ENCODE measurements at regions not wholly inside any gene's neighbourhood (a gene's known extent, or its start where the extent isn't known, plus 50 kb on each side); places are given as distances from the start of the nearest gene placed in this dataset.

DNA sequence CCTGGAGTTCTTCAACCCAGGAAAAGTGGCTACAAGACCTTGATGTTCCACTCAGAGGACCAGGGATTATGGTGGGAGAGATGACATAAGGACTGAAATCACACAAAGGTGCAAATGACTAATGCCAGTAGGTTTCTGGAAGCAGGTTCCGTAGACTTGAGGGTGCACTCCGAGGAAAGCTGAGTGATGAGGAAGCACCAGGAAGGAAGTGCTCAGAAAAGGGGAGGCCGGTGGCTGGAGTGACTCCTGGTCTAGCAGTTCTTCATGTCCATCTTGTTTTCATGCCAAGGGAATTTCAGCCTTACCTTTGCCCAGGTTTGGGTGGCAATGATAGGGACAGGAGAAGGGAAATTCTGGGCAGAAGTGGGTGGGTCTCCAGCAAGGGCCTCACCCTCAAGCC is 74.5 kb downstream of the TMEM17 start:
- Histone ChIP-seq H3K4me1 (ENCODE audit: control insufficient read depth in 1 of 2, insufficient read depth in 2 of 2, low read length in 2 of 2) (no peaks in the 10 kb centered on the region), H3K4me3 (ENCODE audit: low read depth in 1 of 2, low read length in 2 of 2) (no peak overlapping the region), H3K9ac (ENCODE audit: low read depth in 1 of 2, low read length in 2 of 2) (no peak overlapping the region), H3K9me3 (ENCODE audit: control insufficient read depth in 1 of 2, low read length in 2 of 2) (no peaks in the 10 kb centered on the region), H3K36me3 (ENCODE audit: control insufficient read depth in 1 of 2, insufficient read depth in 2 of 2, low read length in 2 of 2) (no peaks in the 10 kb centered on the region), H3K27me3 (ENCODE audit: control insufficient read depth in 1 of 2, insufficient read depth in 2 of 2, low read length in 2 of 2) (no peaks in the 10 kb centered on the region), H3K27ac (ENCODE audit: low read depth, low read length) (no peak overlapping the region)

- H3K27ac ChIP-seq (ENCODE audit: low read depth, low read length) = no peak overlapping the region
- no peaks in the 10 kb centered on the region for H3K4me1 ChIP-seq (ENCODE audit: control insufficient read depth in 1 of 2, insufficient read depth in 2 of 2, low read length in 2 of 2)
- H3K4me3 ChIP-seq (ENCODE audit: low read depth in 1 of 2, low read length in 2 of 2) = no peak overlapping the region
- H3K9me3 ChIP-seq (ENCODE audit: control insufficient read depth in 1 of 2, low read length in 2 of 2) = no peaks in the 10 kb centered on the region
- no peaks in the 10 kb centered on the region for H3K36me3 ChIP-seq (ENCODE audit: control insufficient read depth in 1 of 2, insufficient read depth in 2 of 2, low read length in 2 of 2)
- H3K9ac ChIP-seq (ENCODE audit: low read depth in 1 of 2, low read length in 2 of 2) = no peak overlapping the region
- H3K27me3 ChIP-seq (ENCODE audit: control insufficient read depth in 1 of 2, insufficient read depth in 2 of 2, low read length in 2 of 2) = no peaks in the 10 kb centered on the region
Observed at GRCh38 chr2:62430146-62430545, 75.8 kb downstream of the TMEM17 start.

DNA sequence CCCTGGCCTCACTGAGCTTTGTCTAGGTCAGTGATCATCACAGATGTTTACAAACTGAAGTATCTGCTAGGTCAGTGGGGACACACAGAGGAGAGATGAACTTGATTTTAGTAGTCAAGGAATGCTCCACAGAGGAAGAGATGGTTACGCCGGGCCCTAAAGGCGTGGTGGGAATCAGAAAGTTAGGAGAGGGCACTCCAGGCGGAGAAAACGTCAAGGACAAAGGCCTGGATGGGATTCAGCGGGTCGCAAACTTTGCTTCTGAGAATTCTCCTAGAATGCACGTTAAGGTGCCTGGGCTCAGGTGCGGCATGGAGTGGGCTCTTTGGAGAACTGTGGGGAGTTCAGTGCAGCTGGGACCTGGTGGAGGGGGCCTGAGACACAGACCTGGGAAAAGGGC is 78.8 kb downstream of the TMEM17 start:
- Histone ChIP-seq H3K9ac (ENCODE audit: low read depth in 1 of 2, low read length in 2 of 2) (no peak overlapping the region), H3K27me3 (ENCODE audit: control insufficient read depth in 1 of 2, insufficient read depth in 2 of 2, low read length in 2 of 2) (no peaks in the 10 kb centered on the region), H3K4me1 (ENCODE audit: control insufficient read depth in 1 of 2, insufficient read depth in 2 of 2, low read length in 2 of 2) (no peaks in the 10 kb centered on the region), H3K27ac (ENCODE audit: low read depth, low read length) (no peak overlapping the region), H3K36me3 (ENCODE audit: control insufficient read depth in 1 of 2, insufficient read depth in 2 of 2, low read length in 2 of 2) (no peaks in the 10 kb centered on the region), H3K9me3 (ENCODE audit: control insufficient read depth in 1 of 2, low read length in 2 of 2) (no peaks in the 10 kb centered on the region), H3K4me3 (ENCODE audit: low read depth in 1 of 2, low read length in 2 of 2) (no peak overlapping the region)

GRCh38 chr2:62426154-62426912 is 79.7 kb downstream of the TMEM17 start:
- Histone ChIP-seq H3K27ac (ENCODE audit: low read depth, low read length) (no peak overlapping the region), H3K27me3 (ENCODE audit: control insufficient read depth in 1 of 2, insufficient read depth in 2 of 2, low read length in 2 of 2) (no peaks in the 10 kb centered on the region), H3K4me3 (ENCODE audit: low read depth in 1 of 2, low read length in 2 of 2) (no peak overlapping the region), H3K4me1 (ENCODE audit: control insufficient read depth in 1 of 2, insufficient read depth in 2 of 2, low read length in 2 of 2) (no peaks in the 10 kb centered on the region), H3K9me3 (ENCODE audit: control insufficient read depth in 1 of 2, low read length in 2 of 2) (no peaks in the 10 kb centered on the region), H3K36me3 (ENCODE audit: control insufficient read depth in 1 of 2, insufficient read depth in 2 of 2, low read length in 2 of 2) (no peaks in the 10 kb centered on the region), H3K9ac (ENCODE audit: low read depth in 1 of 2, low read length in 2 of 2) (no peak overlapping the region)

GRCh38 chr2:62425684-62426083 is 80.3 kb downstream of the TMEM17 start:
- no peaks in the 10 kb centered on the region for H3K36me3 ChIP-seq (ENCODE audit: control insufficient read depth in 1 of 2, insufficient read depth in 2 of 2, low read length in 2 of 2)

DNA sequence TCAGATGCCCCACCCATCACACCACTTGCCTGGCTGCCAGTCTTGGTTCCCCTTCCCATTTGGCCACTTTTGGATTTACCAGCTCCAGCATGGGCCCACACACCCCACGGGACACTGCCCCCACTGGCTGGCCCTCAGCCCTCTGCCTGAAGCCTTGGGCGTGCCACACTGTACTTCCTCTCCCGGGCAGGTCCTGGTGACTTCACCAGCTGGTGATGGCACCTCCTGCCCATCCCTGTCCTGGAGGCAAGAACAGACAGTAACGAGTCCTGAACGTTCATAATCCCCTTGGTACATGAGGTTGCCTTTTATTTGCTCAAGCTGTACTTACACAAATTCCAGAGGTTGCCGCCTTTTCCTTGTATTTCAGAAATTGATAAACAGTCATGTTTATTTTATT is 81.1 kb downstream of the TMEM17 start:
- no peak overlapping the region for H3K27ac ChIP-seq (ENCODE audit: low read depth, low read length)

More at GRCh38 chr2:62425684-62426083, 80.3 kb downstream of the TMEM17 start:
- Histone ChIP-seq H3K27ac (ENCODE audit: low read depth, low read length) (no peak overlapping the region), H3K4me3 (ENCODE audit: low read depth in 1 of 2, low read length in 2 of 2) (no peak overlapping the region), H3K4me1 (ENCODE audit: control insufficient read depth in 1 of 2, insufficient read depth in 2 of 2, low read length in 2 of 2) (no peaks in the 10 kb centered on the region), H3K9me3 (ENCODE audit: control insufficient read depth in 1 of 2, low read length in 2 of 2) (no peaks in the 10 kb centered on the region), H3K27me3 (ENCODE audit: control insufficient read depth in 1 of 2, insufficient read depth in 2 of 2, low read length in 2 of 2) (no peaks in the 10 kb centered on the region), H3K9ac (ENCODE audit: low read depth in 1 of 2, low read length in 2 of 2) (no peak overlapping the region)

GRCh38 chr2:62423883-62424458 is 82.0 kb downstream of the TMEM17 start:
- no peaks in the 10 kb centered on the region for H3K36me3 ChIP-seq (ENCODE audit: control insufficient read depth in 1 of 2, insufficient read depth in 2 of 2, low read length in 2 of 2)
- H3K9ac ChIP-seq (ENCODE audit: low read depth in 1 of 2, low read length in 2 of 2) = no peak overlapping the region
- H3K4me3 ChIP-seq (ENCODE audit: low read depth in 1 of 2, low read length in 2 of 2) = no peak overlapping the region
- no peaks in the 10 kb centered on the region for H3K27me3 ChIP-seq (ENCODE audit: control insufficient read depth in 1 of 2, insufficient read depth in 2 of 2, low read length in 2 of 2)
- H3K9me3 ChIP-seq (ENCODE audit: control insufficient read depth in 1 of 2, low read length in 2 of 2) = no peaks in the 10 kb centered on the region
- H3K27ac ChIP-seq (ENCODE audit: low read depth, low read length) = no peak overlapping the region
- no peaks in the 10 kb centered on the region for H3K4me1 ChIP-seq (ENCODE audit: control insufficient read depth in 1 of 2, insufficient read depth in 2 of 2, low read length in 2 of 2)

More for the DNA sequence above, 81.1 kb downstream of the TMEM17 start:
- Histone ChIP-seq H3K4me3 (ENCODE audit: low read depth in 1 of 2, low read length in 2 of 2) (no peak overlapping the region), H3K9ac (ENCODE audit: low read depth in 1 of 2, low read length in 2 of 2) (no peak overlapping the region), H3K4me1 (ENCODE audit: control insufficient read depth in 1 of 2, insufficient read depth in 2 of 2, low read length in 2 of 2) (no peaks in the 10 kb centered on the region), H3K27me3 (ENCODE audit: control insufficient read depth in 1 of 2, insufficient read depth in 2 of 2, low read length in 2 of 2) (no peaks in the 10 kb centered on the region), H3K36me3 (ENCODE audit: control insufficient read depth in 1 of 2, insufficient read depth in 2 of 2, low read length in 2 of 2) (no peaks in the 10 kb centered on the region), H3K9me3 (ENCODE audit: control insufficient read depth in 1 of 2, low read length in 2 of 2) (no peaks in the 10 kb centered on the region)

DNA sequence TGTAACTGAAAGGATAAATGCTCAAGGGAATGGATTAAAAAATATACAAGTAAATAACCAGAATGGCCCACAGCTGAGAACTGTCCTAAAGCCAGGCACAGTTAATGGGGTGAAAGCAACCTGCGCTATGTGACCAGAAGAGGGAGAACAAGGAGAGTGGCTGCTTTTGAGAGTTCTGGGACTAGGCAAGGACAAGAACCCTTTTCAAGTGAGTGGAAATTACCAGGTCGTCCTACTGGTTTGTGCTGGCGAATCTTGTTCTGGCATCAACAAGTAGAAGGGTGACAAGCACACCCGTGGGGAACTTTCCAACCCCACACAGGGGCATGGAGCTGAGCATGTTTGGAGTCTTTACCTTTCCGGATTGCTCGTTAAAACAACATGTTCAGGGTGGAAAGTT is 82.8 kb downstream of the TMEM17 start:
- no peak overlapping the region for H3K27ac ChIP-seq (ENCODE audit: low read depth, low read length)
- no peaks in the 10 kb centered on the region for H3K4me1 ChIP-seq (ENCODE audit: control insufficient read depth in 1 of 2, insufficient read depth in 2 of 2, low read length in 2 of 2)
- H3K9me3 ChIP-seq (ENCODE audit: control insufficient read depth in 1 of 2, low read length in 2 of 2) = no peaks in the 10 kb centered on the region
- H3K4me3 ChIP-seq (ENCODE audit: low read depth in 1 of 2, low read length in 2 of 2) = no peak overlapping the region
- H3K27me3 ChIP-seq (ENCODE audit: control insufficient read depth in 1 of 2, insufficient read depth in 2 of 2, low read length in 2 of 2) = no peaks in the 10 kb centered on the region
- H3K36me3 ChIP-seq (ENCODE audit: control insufficient read depth in 1 of 2, insufficient read depth in 2 of 2, low read length in 2 of 2) = no peaks in the 10 kb centered on the region
- H3K9ac ChIP-seq (ENCODE audit: low read depth in 1 of 2, low read length in 2 of 2) = no peak overlapping the region

DNA sequence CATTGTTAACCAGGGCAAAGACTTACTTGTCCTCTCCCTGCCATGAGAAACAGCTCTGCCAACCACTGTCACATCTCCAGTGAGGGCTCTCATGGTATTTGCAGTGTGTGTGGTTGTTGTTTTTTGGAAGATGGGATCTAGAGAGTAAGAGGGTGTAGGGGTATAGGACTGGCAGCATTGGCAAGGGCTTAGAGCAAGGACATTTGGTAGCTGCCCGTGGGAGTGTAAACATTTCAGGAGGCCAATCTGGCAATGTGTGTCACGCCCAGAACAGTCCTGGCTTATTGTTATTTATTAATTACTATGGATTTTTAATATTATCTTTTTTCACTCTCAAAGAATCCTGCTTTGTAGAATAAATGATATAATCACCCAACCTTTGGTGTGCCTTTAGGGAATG is 90.5 kb downstream of the TMEM17 start:
- Histone ChIP-seq H3K9ac (ENCODE audit: low read depth in 1 of 2, low read length in 2 of 2) (no peak overlapping the region), H3K27ac (ENCODE audit: low read depth, low read length) (no peak overlapping the region), H3K4me1 (ENCODE audit: control insufficient read depth in 1 of 2, insufficient read depth in 2 of 2, low read length in 2 of 2) (peaks cover 21 to 23% of the 10 kb centered on the region in 2 donors), H3K36me3 (ENCODE audit: control insufficient read depth in 1 of 2, insufficient read depth in 2 of 2, low read length in 2 of 2) (no peaks in the 10 kb centered on the region), H3K4me3 (ENCODE audit: low read depth in 1 of 2, low read length in 2 of 2) (peak overlapping the region in 1 of 2 donors; percentile 2), H3K9me3 (ENCODE audit: control insufficient read depth in 1 of 2, low read length in 2 of 2) (no peaks in the 10 kb centered on the region), H3K27me3 (ENCODE audit: control insufficient read depth in 1 of 2, insufficient read depth in 2 of 2, low read length in 2 of 2) (no peaks in the 10 kb centered on the region)

GRCh38 chr2:62415019-62415431 is 91.0 kb downstream of the TMEM17 start:
- Histone ChIP-seq H3K27ac (ENCODE audit: low read depth, low read length) (no peak overlapping the region), H3K36me3 (ENCODE audit: control insufficient read depth in 1 of 2, insufficient read depth in 2 of 2, low read length in 2 of 2) (no peaks in the 10 kb centered on the region), H3K9ac (ENCODE audit: low read depth in 1 of 2, low read length in 2 of 2) (no peak overlapping the region), H3K4me1 (ENCODE audit: control insufficient read depth in 1 of 2, insufficient read depth in 2 of 2, low read length in 2 of 2) (peaks cover 26 to 28% of the 10 kb centered on the region in 2 donors), H3K4me3 (ENCODE audit: low read depth in 1 of 2, low read length in 2 of 2) (peak overlapping the region in 1 of 2 donors; percentile 2), H3K9me3 (ENCODE audit: control insufficient read depth in 1 of 2, low read length in 2 of 2) (no peaks in the 10 kb centered on the region), H3K27me3 (ENCODE audit: control insufficient read depth in 1 of 2, insufficient read depth in 2 of 2, low read length in 2 of 2) (no peaks in the 10 kb centered on the region)

Measured in duodenal mucosa (tissue), 2 donors.